Left ventricle myocardium superior (tissue), 1 donor: ENCODE measurements at regions not wholly inside any gene's neighbourhood (a gene's known extent, or its start where the extent isn't known, plus 50 kb on each side); places are given as distances from the start of the nearest gene placed in this dataset.
A peak's percentile ranks its signal among the peaks of the same experiment; 100 is the strongest.

Experiments used
- ATAC-seq: fragments of 200-7000 bp; cut with Tn5 transposase; one replicate; pipeline ENCODE4 v1.9.1; 2020; ENCODE audit warnings: mild to moderate bottlenecking, moderate library complexity
- DNase-seq: peaks from one replicate; pipeline ENCODE4 v3.0.0-alpha.2; 2020
- intact Hi-C: fragments of 100-400 bp; cut with micrococcal nuclease; formaldehyde crosslinking; loops from one replicate; pipeline ENCODE4 v1.11.0; 2022
- donor health status: DM: no; HTN: yes; CAD: no; lungs with severe emphysema.

- intact Hi-C loops, result no loop called here
- no peak for ATAC-seq
Measured at GRCh38 chr4:184575306-184575705, 73.9 kb downstream of the CASP3 start.

GRCh38 chr4:184574861-184575260 is 74.4 kb downstream of the CASP3 start:
- intact Hi-C loops, result no loop called here
- no peak for ATAC-seq
- DNase-seq, result no peak

More at GRCh38 chr4:184575306-184575705, 73.9 kb downstream of the CASP3 start:
- DNase-seq, result no peak

GRCh38 chr4:184573701-184574100 is 75.5 kb downstream of the CASP3 start:
- no peak for ATAC-seq
- intact Hi-C loops, result no loop called here
- DNase-seq, result no peak

GRCh38 chr4:184568770-184569169 is 80.5 kb downstream of the CASP3 start:
- intact Hi-C loops, result no loop called here
- ATAC-seq, result no peak
- no peak for DNase-seq

GRCh38 chr4:184563621-184564020 is 85.6 kb downstream of the CASP3 start:
- DNase-seq, result no peak
- no peak for ATAC-seq
- intact Hi-C loops, result no loop called here

GRCh38 chr4:184558996-184559395 is 84.6 kb upstream of the IRF2 start:
- no peak for DNase-seq
- ATAC-seq, result no peak
- intact Hi-C loops, result no loop called here

- no peak for DNase-seq
- ATAC-seq, result no peak
- intact Hi-C loops, result no loop called here
Measured at GRCh38 chr4:184553891-184554290, 79.5 kb upstream of the IRF2 start.

GRCh38 chr4:184550476-184550875 is 76.1 kb upstream of the IRF2 start:
- no peak for DNase-seq

GRCh38 chr4:184548648-184549341 is 74.4 kb upstream of the IRF2 start:
- intact Hi-C loops, result no loop called here
- DNase-seq, result no peak
- ATAC-seq, result peak; percentile 40

More at GRCh38 chr4:184550476-184550875, 76.1 kb upstream of the IRF2 start:
- intact Hi-C loops, result no loop called here
- no peak for ATAC-seq

- DNase-seq, result no peak
- no peak for ATAC-seq
- intact Hi-C loops, result no loop called here
Measured at GRCh38 chr4:184548316-184548647, 73.9 kb upstream of the IRF2 start.

GRCh38 chr4:184544788-184545409 is 70.5 kb upstream of the IRF2 start:
- no peak for ATAC-seq
- DNase-seq, result no peak
- intact Hi-C loops, result no loop called here

GRCh38 chr4:184541907-184542306 is 67.6 kb upstream of the IRF2 start:
- DNase-seq (no peak), ATAC-seq (no peak)
- intact Hi-C loops, result no loop called here

GRCh38 chr4:184540307-184540706 is 66.0 kb upstream of the IRF2 start:
- no peak for DNase-seq
- intact Hi-C loops, result no loop called here
- ATAC-seq, result no peak

GRCh38 chr4:184538023-184538599 is 63.8 kb upstream of the IRF2 start:
- ATAC-seq (peak; percentile 94), DNase-seq (peak; percentile 93)
- intact Hi-C loops, result loop anchor here (2.0 kb wide), 1 partner anchor 273 kb away; no protein-coding TSS in a partner anchor

GRCh38 chr4:184537269-184538022 is 63.1 kb upstream of the IRF2 start:
- DNase-seq, result peak; percentile 98
- intact Hi-C loops, result loop anchor here (2.0 kb wide), 2 partner anchors 63 to 273 kb away; partner anchors contain the start of gene IRF2
- ATAC-seq, result peak; percentile 98

GRCh38 chr4:184536881-184537248 is 62.5 kb upstream of the IRF2 start:
- intact Hi-C loops, result loop anchor here (2.0 kb wide), 1 partner anchor 62 kb away; the partner anchor contains the start of gene IRF2
- DNase-seq, result no peak
- ATAC-seq, result no peak

- intact Hi-C loops, result loop anchor here (2.0 kb wide), 1 partner anchor 61 kb away; the partner anchor contains the start of gene IRF2
- ATAC-seq, result no peak
Measured at GRCh38 chr4:184536065-184536880, 61.9 kb upstream of the IRF2 start.

GRCh38 chr4:184534511-184535391 is 60.4 kb upstream of the IRF2 start:
- intact Hi-C loops, result no loop called here
- DNase-seq, result no peak
- no peak for ATAC-seq

More at GRCh38 chr4:184536065-184536880, 61.9 kb upstream of the IRF2 start:
- no peak for DNase-seq
